K562 (cell line): ENCODE measurements at regions not wholly inside any gene's neighbourhood (a gene's known extent, or its start where the extent isn't known, plus 50 kb on each side); places are given as distances from the start of the nearest gene placed in this dataset.

Experiments used
- ATAC-seq: fragments of 200-7000 bp; cut with Tn5 transposase; 3 replicates; pipeline ENCODE4 v1.9.1; 2020; ENCODE audit warnings: moderate library complexity
- BruUV-seq: library from RNA; stranded (reverse); fragments of 400-500 nt; replicated peaks from 2 replicates; lab custom pipeline; 2021; lab: Mats Ljungman, UMichigan
- CTCF ChIA-PET: fragments of 300-600 bp; formaldehyde crosslinking; extraction: SDS; loops from one replicate; lab custom pipeline; 2021; ENCODE audit warnings: low intra/inter-chr PET ratio; lab: Yijun Ruan, JAX
- POLR2A ChIA-PET: fragments of 300-600, 350-650 bp; sonication (Branson Sonifier 250); formaldehyde crosslinking; extraction: SDS; loops from one replicate; lab custom pipeline; 2021; ENCODE audit warnings: antibody characterized with exemption, inconsistent platforms; lab: Yijun Ruan, JAX
- DNase-seq, 4 experiments: peaks; one replicate each; pipeline versions ENCODE4 v3.0.0 to v3.0.0-alpha.2; 2011 to 2018; ENCODE audit warnings: low spot score in 3 of 4, mixed read lengths in 3 of 4; ENCODE audit errors: extremely low read depth in 1 of 4
- FAIRE-seq: peaks from 2 replicates; lab custom pipeline; 2011; peaks lifted over from hg19 to GRCh38; lab: Jason Lieb, UNC
- H2AFZ ChIP-seq: 2 replicates; pipeline ENCODE4 v1.6.0; 2011; ENCODE audit warnings: low read depth, low read length, control low read depth, inconsistent platforms
- H3K27ac ChIP-seq: fragments of 200-600 bp; 3 replicates; pipeline ENCODE4 v1.8.0; 2011; ENCODE audit warnings: low read depth, mild to moderate bottlenecking, control low read depth, inconsistent platforms, low read length, moderate library complexity, mixed read lengths; ENCODE audit errors: extremely low read depth
- H3K27me3 ChIP-seq, 2 experiments: fragments of 300-600 bp in 1 of 2; 2 replicates in 1 of 2; 3 replicates in 1 of 2; pipeline versions ENCODE4 v1.6.0 to v1.8.0; 2011; ENCODE audit warnings: inconsistent platforms in 2 of 2, low read length in 2 of 2, mild to moderate bottlenecking in 1 of 2, mixed read lengths in 1 of 2, moderate library complexity in 1 of 2; ENCODE audit not compliant: control insufficient read depth in 2 of 2, insufficient read depth in 2 of 2
- H3K36me3 ChIP-seq: fragments of 300-600 bp; 3 replicates; pipeline ENCODE4 v1.8.0; 2011; ENCODE audit warnings: mild to moderate bottlenecking, low read length, inconsistent platforms; ENCODE audit not compliant: control insufficient read depth, insufficient read depth
- H3K4me1 ChIP-seq, 2 experiments: fragments of 200-600 bp in 1 of 2; replicated peaks in 1 of 2; 2 replicates in 1 of 2; 3 replicates in 1 of 2; pipeline versions ENCODE4 v1.5.1 to v1.8.0; 2011; ENCODE audit warnings: inconsistent platforms in 2 of 2, low read length in 2 of 2, mild to moderate bottlenecking in 1 of 2, mixed read lengths in 1 of 2, moderate library complexity in 1 of 2; ENCODE audit not compliant: control insufficient read depth in 2 of 2, insufficient read depth in 2 of 2
- H3K4me2 ChIP-seq: 2 replicates; pipeline ENCODE4 v1.6.1; 2011; ENCODE audit warnings: low read length, control low read depth, inconsistent platforms, mixed read lengths; ENCODE audit not compliant: insufficient read depth
- H3K4me3 ChIP-seq: fragments of 200-600 bp; sonication (generic), shearing (Covaris generic); 2 replicates; pipeline ENCODE4 v1.5.1; 2016; ENCODE audit warnings: control low read depth, inconsistent platforms
- H3K79me2 ChIP-seq: fragments of 200-600 bp; 3 replicates; pipeline ENCODE4 v1.8.0; 2011; ENCODE audit warnings: low read length, inconsistent platforms; ENCODE audit not compliant: control insufficient read depth, insufficient read depth
- H3K9ac ChIP-seq, 2 experiments: 2 replicates each; pipeline versions ENCODE4 v1.6.0 to v1.6.1; 2011; ENCODE audit warnings: low read depth in 2 of 2, low read length in 2 of 2, control low read depth in 1 of 2, inconsistent platforms in 1 of 2, mild to moderate bottlenecking in 1 of 2, mixed read lengths in 1 of 2; ENCODE audit not compliant: insufficient read depth in 1 of 2
- H3K9me1 ChIP-seq: one replicate; pipeline ENCODE4 v1.6.0; 2011; ENCODE audit warnings: inconsistent platforms, mild to moderate bottlenecking, low read length, moderate library complexity; ENCODE audit not compliant: control insufficient read depth, insufficient read depth
- H3K9me3 ChIP-seq: replicated peaks from 2 replicates; pipeline ENCODE4 v1.5.1; 2011; ENCODE audit warnings: low read depth, low read length, inconsistent platforms; ENCODE audit not compliant: control insufficient read depth, insufficient read depth
- H4K20me1 ChIP-seq: replicated peaks from 2 replicates; pipeline ENCODE4 v1.6.1; 2011; ENCODE audit warnings: low read length, inconsistent platforms, mixed read lengths; ENCODE audit not compliant: control insufficient read depth, insufficient read depth
- CAMTA2 ChIP-seq: fragments of 250-450 bp; sonication (Bioruptor Pico); conservative IDR thresholded peaks from 2 replicates; pipeline ENCODE4 v1.5.1; 2022
- CEBPG ChIP-seq, 3 experiments: fragments of 200-800 bp in 1 of 3; sonication (Bioruptor generic) in 1 of 3; sonication (generic) in 1 of 3; formaldehyde crosslinking in 1 of 3; IDR thresholded peaks in 2 of 3; conservative IDR thresholded peaks in 1 of 3; 2 replicates each; pipeline versions ENCODE4 v1.6.1 to v1.8.0; 2016 to 2022; ENCODE audit warnings: missing compliant biosample characterization in 2 of 3, missing genetic modification characterization in 2 of 3, mild to moderate bottlenecking in 1 of 3, missing genetic modification reagents in 1 of 3
- ELF2 ChIP-seq: fragments of 250-450 bp; sonication (Bioruptor Pico); IDR thresholded peaks from 2 replicates; pipeline ENCODE4 v1.5.0; 2021; ENCODE audit warnings: mild to moderate bottlenecking
- GTF2B ChIP-seq: IDR thresholded peaks from 2 replicates; pipeline ENCODE4 v1.6.1; 2011; ENCODE audit not compliant: insufficient read length; ENCODE audit errors: extremely low read depth
- HNRNPL ChIP-seq: fragments of 200-400 bp; formaldehyde crosslinking; IDR thresholded peaks from 2 replicates; pipeline ENCODE4 v1.6.1; 2017; ENCODE audit warnings: low read depth, mild to moderate bottlenecking, low read length
- MCM2 ChIP-seq: fragments of 450-650 bp; IDR thresholded peaks from 2 replicates; pipeline ENCODE4 v1.6.1; 2017; ENCODE audit warnings: low read depth, mild to moderate bottlenecking
- MYBL2 ChIP-seq, 2 experiments: fragments of 450-650 bp in 1 of 2; sonication (generic) in 1 of 2; formaldehyde crosslinking in 1 of 2; IDR thresholded peaks; 2 replicates each; pipeline versions ENCODE4 v1.6.1 to v1.8.1; 2017 to 2022; ENCODE audit warnings: borderline replicate concordance in 1 of 2, inconsistent platforms in 1 of 2, low read depth in 1 of 2, mild to moderate bottlenecking in 1 of 2, missing genetic modification reagents in 1 of 2, moderate library complexity in 1 of 2
- RBFOX2 ChIP-seq: fragments of 200-400 bp; formaldehyde crosslinking; IDR thresholded peaks from 2 replicates; pipeline ENCODE4 v1.6.1; 2017; ENCODE audit warnings: low read depth, mild to moderate bottlenecking, low read length, moderate library complexity
- RNF2 ChIP-seq: sonication (generic); IDR thresholded peaks from 2 replicates; pipeline ENCODE4 v1.6.1; 2016
- SRF ChIP-seq, 2 experiments: fragments of 250-450, 450-650 bp in 1 of 2; sonication (Bioruptor Pico) in 1 of 2; sonication (generic) in 1 of 2; formaldehyde crosslinking; IDR thresholded peaks; 2 replicates each; pipeline versions ENCODE4 v1.5.0 to v1.5.1; 2020 to 2022; ENCODE audit warnings: mild to moderate bottlenecking in 1 of 2, missing genetic modification reagents in 1 of 2
- TBP ChIP-seq: optimal IDR thresholded peaks from 2 replicates; pipeline ENCODE3; 2011; ENCODE audit warnings: low read depth, low read length, improper control_type of control experiment
- TCF7 ChIP-seq: sonication (generic); IDR thresholded peaks from 2 replicates; pipeline ENCODE4 v1.6.1; 2016; ENCODE audit warnings: antibody characterized with exemption, borderline replicate concordance
- ZBTB26 ChIP-seq: fragments of 450-650 bp; formaldehyde crosslinking; IDR thresholded peaks from 2 replicates; pipeline ENCODE4 v1.4.0; 2022; ENCODE audit warnings: missing genetic modification characterization
- ZC3H8 ChIP-seq: fragments of 450-650 bp; IDR thresholded peaks from 2 replicates; pipeline ENCODE4 v1.6.1; 2017
- ZFX ChIP-seq: sonication (generic); formaldehyde crosslinking; IDR thresholded peaks from 2 replicates; pipeline ENCODE4 v1.8.0; 2022; ENCODE audit warnings: mild to moderate bottlenecking, missing genetic modification reagents, moderate library complexity
- ZNF121 ChIP-seq: sonication (generic); formaldehyde crosslinking; conservative IDR thresholded peaks from 2 replicates; pipeline ENCODE4 v1.8.0; 2022; ENCODE audit warnings: missing genetic modification reagents
- ZNF217 ChIP-seq: sonication (generic); formaldehyde crosslinking; IDR thresholded peaks from 2 replicates; pipeline ENCODE4 v1.8.0; 2022; ENCODE audit warnings: mild to moderate bottlenecking, missing genetic modification reagents
- ZNF764 ChIP-seq: fragments of 250-450 bp; sonication (Bioruptor Pico); IDR thresholded peaks from 2 replicates; pipeline ENCODE4 v1.4.0; 2020; ENCODE audit warnings: low read depth, mild to moderate bottlenecking, moderate library complexity
- WGBS: fragments of 100-300 bp; shearing (Covaris generic); methylation state at CpG from one replicate; pipeline ENCODE4 v1.1.6; 2016; ENCODE audit warnings: low coverage, mixed read lengths; ENCODE audit not compliant: insufficient coverage; ENCODE audit errors: missing lambda C conversion rate; 5-methylcytosine and 5-hydroxymethylcytosine counted together
- in situ Hi-C: fragments of 300-500 bp; cut with MboI; formaldehyde crosslinking; loops from 4 replicates; pipeline ENCODE4 v1.15.0; 2018; ENCODE audit warnings: inconsistent platforms, mixed read lengths
- intact Hi-C: fragments of 100-400 bp; cut with micrococcal nuclease; formaldehyde crosslinking; loops from 2 replicates; pipeline ENCODE4 v1.14.2; 2022

- 0% methylated on average over 2 of the region's 2 CpGs for WGBS
- no TSS peak for BruUV-seq
- no peak overlapping the region for H2AFZ ChIP-seq
- no peaks in the 10 kb centered on the region for H3K9me1 ChIP-seq
- H4K20me1 ChIP-seq = no peaks in the 10 kb centered on the region
- no peaks in the 10 kb centered on the region for H3K4me1 ChIP-seq
- H3K36me3 ChIP-seq = no peaks in the 10 kb centered on the region
- ChIA-PET POLR2A (no interaction called here), CTCF (no interaction called here)
- in situ Hi-C loops (no loop called here), intact Hi-C loops (no loop called here)
- H3K4me3 ChIP-seq = no peak overlapping the region
- FAIRE-seq = no peak
- no peak overlapping the region for H3K9ac ChIP-seq
- no peaks in the 10 kb centered on the region for H3K79me2 ChIP-seq
- no peaks in the 10 kb centered on the region; the same call in 1 of the 2 replicates for H3K9me3 ChIP-seq
- no peaks in the 10 kb centered on the region for H3K27me3 ChIP-seq
- no peak for DNase-seq
- TF ChIP-seq GTF2B (no peak), ZFX (no peak), CEBPG (CRISPR knock-in tag; IDR thresholded peaks at IDR 0.05) (no peak), CEBPG (tag; conservative IDR thresholded peaks at IDR 0.05 in 1 of 2, IDR thresholded peaks at IDR 0.05 in 1 of 2) (no peak), ZNF217 (CRISPR knock-in tag) (no peak), RBFOX2 (no peak), TCF7 (no peak), RNF2 (no peak), CAMTA2 (no peak), SRF (CRISPR knock-in tag; IDR thresholded peaks at IDR 0.05) (no peak), ELF2 (CRISPR knock-in tag) (no peak), MCM2 (no peak), MYBL2 (IDR thresholded peaks at IDR 0.05; ENCODE audit: low read depth) (no peak), MYBL2 (CRISPR knock-in tag; IDR thresholded peaks at IDR 0.05; ENCODE audit: borderline replicate concordance) (no peak), HNRNPL (no peak), ZC3H8 (no peak), ZNF121 (CRISPR knock-in tag) (no peak), TBP (no peak), ZNF764 (CRISPR knock-in tag) (no peak), ZBTB26 (CRISPR knock-in tag) (no peak)
- H3K4me2 ChIP-seq = no peak overlapping the region
- no peak for ATAC-seq
- no peak overlapping the region for H3K27ac ChIP-seq
These were observed 719.4 kb downstream of the SEMA5A start for GRCh38 chr5:8826508-8826907.
